Activated CD8-positive, alpha-beta T cell treated with anti-CD3 and anti-CD28 coated beads for 36 hours (primary cell): ENCODE measurements at regions not wholly inside any gene's neighbourhood (a gene's known extent, or its start where the extent isn't known, plus 50 kb on each side); places are given as distances from the start of the nearest gene placed in this dataset.

Experiments used
- ATAC-seq: fragments of 200-7000 bp; cut with Tn5 transposase; one replicate; pipeline ENCODE4 v1.10.0; 2021; ENCODE audit warnings: mild to moderate bottlenecking, moderate library complexity
- CTCF ChIA-PET: fragments of 350-600 bp; sonication (Branson Sonifier 250); formaldehyde crosslinking; loops from one replicate; lab custom pipeline; 2021; ENCODE audit warnings: antibody characterized with exemption; lab: Charles Lee
- POLR2A ChIA-PET: fragments of 350-600 bp; sonication (Branson Sonifier 250); formaldehyde crosslinking; loops from one replicate; lab custom pipeline; 2021; ENCODE audit warnings: antibody characterized with exemption; lab: Charles Lee
- DNase-seq: peaks from one replicate; pipeline ENCODE4 v3.0.0-alpha.2; 2020
- H3K27ac Mint-ChIP-seq: one replicate; pipeline ENCODE4 v1.8.0; 2021; ENCODE audit warnings: mild to moderate bottlenecking, mixed read lengths
- H3K27me3 Mint-ChIP-seq: one replicate; pipeline ENCODE4 v1.8.0; 2021; ENCODE audit warnings: mixed read lengths
- H3K36me3 Mint-ChIP-seq: one replicate; pipeline ENCODE4 v1.8.0; 2021; ENCODE audit warnings: low read depth, mixed read lengths
- H3K4me1 Mint-ChIP-seq: one replicate; pipeline ENCODE4 v1.8.0; 2021; ENCODE audit warnings: low read depth, mixed read lengths
- H3K4me3 Mint-ChIP-seq: one replicate; pipeline ENCODE4 v1.8.0; 2021; ENCODE audit warnings: mild to moderate bottlenecking, moderate library complexity, mixed read lengths
- H3K9me3 Mint-ChIP-seq: one replicate; pipeline ENCODE4 v1.8.0; 2021; ENCODE audit warnings: mixed read lengths
- intact Hi-C: fragments of 100-400 bp; cut with micrococcal nuclease; formaldehyde crosslinking; loops from one replicate; pipeline ENCODE4 v1.10.0; 2022
- TF ChIP-seq, protein P1 (sequence below): fragments of 200-600 bp; IDR thresholded peaks from one replicate; pipeline ENCODE4 v1.8.0; 2022; ENCODE audit warnings: antibody characterized with exemption, mild to moderate bottlenecking

- ATAC-seq = no peak
- DNase-seq = no peak
- H3K4me3 Mint-ChIP-seq = no peak overlapping the region
- H3K9me3 Mint-ChIP-seq = peaks cover 9% of the 10 kb centered on the region
- TF ChIP-seq, protein P1, sequence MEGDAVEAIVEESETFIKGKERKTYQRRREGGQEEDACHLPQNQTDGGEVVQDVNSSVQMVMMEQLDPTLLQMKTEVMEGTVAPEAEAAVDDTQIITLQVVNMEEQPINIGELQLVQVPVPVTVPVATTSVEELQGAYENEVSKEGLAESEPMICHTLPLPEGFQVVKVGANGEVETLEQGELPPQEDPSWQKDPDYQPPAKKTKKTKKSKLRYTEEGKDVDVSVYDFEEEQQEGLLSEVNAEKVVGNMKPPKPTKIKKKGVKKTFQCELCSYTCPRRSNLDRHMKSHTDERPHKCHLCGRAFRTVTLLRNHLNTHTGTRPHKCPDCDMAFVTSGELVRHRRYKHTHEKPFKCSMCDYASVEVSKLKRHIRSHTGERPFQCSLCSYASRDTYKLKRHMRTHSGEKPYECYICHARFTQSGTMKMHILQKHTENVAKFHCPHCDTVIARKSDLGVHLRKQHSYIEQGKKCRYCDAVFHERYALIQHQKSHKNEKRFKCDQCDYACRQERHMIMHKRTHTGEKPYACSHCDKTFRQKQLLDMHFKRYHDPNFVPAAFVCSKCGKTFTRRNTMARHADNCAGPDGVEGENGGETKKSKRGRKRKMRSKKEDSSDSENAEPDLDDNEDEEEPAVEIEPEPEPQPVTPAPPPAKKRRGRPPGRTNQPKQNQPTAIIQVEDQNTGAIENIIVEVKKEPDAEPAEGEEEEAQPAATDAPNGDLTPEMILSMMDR = no peak
- H3K27me3 Mint-ChIP-seq = no peaks in the 10 kb centered on the region
- ChIA-PET POLR2A (no interaction called here), CTCF (no interaction called here)
- H3K36me3 Mint-ChIP-seq = peaks cover 2% of the 10 kb centered on the region
- H3K27ac Mint-ChIP-seq = no peak overlapping the region
- H3K4me1 Mint-ChIP-seq = no peaks in the 10 kb centered on the region
- intact Hi-C loops = no loop called here
These were observed 154.1 kb upstream of the TMEM106B start for GRCh38 chr7:12056977-12057376.

DNA sequence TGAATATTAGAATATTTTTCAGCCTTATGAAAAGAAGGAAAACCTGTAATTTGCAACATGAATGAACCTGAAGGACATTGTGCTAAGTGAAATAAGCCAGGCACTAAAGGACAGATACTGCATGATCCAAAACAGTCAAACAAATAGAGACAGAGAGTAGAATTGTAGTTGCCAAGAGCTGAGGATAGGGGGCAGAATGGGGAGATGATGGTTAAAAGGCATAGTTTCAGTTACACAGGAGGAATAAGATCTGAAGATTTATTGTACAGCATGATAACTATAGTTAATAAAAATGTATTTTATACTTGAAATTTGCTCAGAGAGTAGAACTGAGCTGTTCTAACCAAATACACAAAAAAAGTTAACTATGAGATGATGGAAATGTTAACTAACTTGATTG lies 149.0 kb upstream of the TMEM106B start:
- intact Hi-C loops = no loop called here
- DNase-seq = peak; percentile 21
- peaks cover 3% of the 10 kb centered on the region for H3K4me1 Mint-ChIP-seq
- no peak overlapping the region for H3K27ac Mint-ChIP-seq
- H3K9me3 Mint-ChIP-seq = peaks cover 3% of the 10 kb centered on the region
- H3K27me3 Mint-ChIP-seq = no peaks in the 10 kb centered on the region
- ATAC-seq = peak; percentile 66
- H3K4me3 Mint-ChIP-seq = no peak overlapping the region
- POLR2A ChIA-PET = no interaction called here
- no peaks in the 10 kb centered on the region for H3K36me3 Mint-ChIP-seq
- CTCF ChIA-PET = interaction anchor here (0.6 to 5.6 kb wide), 9 partner anchors 12 to 274 kb away, joined by 3 to 23 read pairs (median 3); partner anchors contain the start of gene TMEM106B
- TF ChIP-seq, protein P1 = peak; percentile 34

GRCh38 chr7:12064586-12065127 lies 146.4 kb upstream of the TMEM106B start:
- H3K27ac Mint-ChIP-seq = no peak overlapping the region
- intact Hi-C loops = no loop called here
- H3K9me3 Mint-ChIP-seq = no peaks in the 10 kb centered on the region
- peaks cover 3% of the 10 kb centered on the region for H3K4me1 Mint-ChIP-seq
- H3K27me3 Mint-ChIP-seq = no peaks in the 10 kb centered on the region
- CTCF ChIA-PET = interaction anchor here (1.0 to 5.6 kb wide), 2 partner anchors 17 to 258 kb away, joined by 3 to 23 read pairs; no protein-coding TSS in a partner anchor
- TF ChIP-seq, protein P1 = no peak
- H3K4me3 Mint-ChIP-seq = no peak overlapping the region
- POLR2A ChIA-PET = no interaction called here
- ATAC-seq (no peak), DNase-seq (no peak)
- H3K36me3 Mint-ChIP-seq = no peaks in the 10 kb centered on the region

- peaks cover 3% of the 10 kb centered on the region for H3K4me1 Mint-ChIP-seq
- DNase-seq (no peak), ATAC-seq (peak; percentile 40)
- no peak overlapping the region for H3K27ac Mint-ChIP-seq
- TF ChIP-seq, protein P1 = no peak
- CTCF ChIA-PET = interaction anchor here (5.6 kb wide), 1 partner anchor 257 kb away, joined by 23 read pairs; no protein-coding TSS in a partner anchor
- no peaks in the 10 kb centered on the region for H3K27me3 Mint-ChIP-seq
- H3K36me3 Mint-ChIP-seq = no peaks in the 10 kb centered on the region
- H3K4me3 Mint-ChIP-seq = no peak overlapping the region
- no peaks in the 10 kb centered on the region for H3K9me3 Mint-ChIP-seq
- intact Hi-C loops = no loop called here
- POLR2A ChIA-PET = no interaction called here
These were observed 145.1 kb upstream of the TMEM106B start for GRCh38 chr7:12066004-12066403.

DNA sequence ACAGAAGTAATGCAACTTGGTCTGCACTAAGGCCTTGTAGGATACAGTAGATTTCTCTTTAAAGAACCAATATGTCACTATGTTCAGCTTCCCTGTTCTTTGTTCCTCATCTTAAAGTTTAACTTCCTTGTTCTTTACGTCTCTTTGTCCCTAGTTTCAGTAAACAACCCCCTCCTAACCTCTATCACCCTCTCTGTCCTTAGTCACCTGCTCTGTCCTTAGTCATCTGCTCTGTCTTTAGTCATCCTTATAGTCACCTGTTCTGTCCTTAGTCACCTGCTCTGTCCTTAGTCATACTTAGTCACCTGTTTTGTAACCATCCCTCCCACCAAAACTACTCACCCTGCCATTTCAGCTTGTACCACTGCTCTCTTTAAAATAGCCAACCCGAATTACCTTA lies 144.6 kb upstream of the TMEM106B start:
- Mint-ChIP-seq H3K4me1 (peaks cover 3% of the 10 kb centered on the region), H3K4me3 (no peak overlapping the region), H3K9me3 (no peaks in the 10 kb centered on the region), H3K36me3 (no peaks in the 10 kb centered on the region), H3K27ac (no peak overlapping the region), H3K27me3 (no peaks in the 10 kb centered on the region)
- ChIA-PET CTCF (interaction anchor here (1.3 to 5.6 kb wide), 2 partner anchors 225 to 256 kb away, joined by 3 to 23 read pairs; no protein-coding TSS in a partner anchor), POLR2A (no interaction called here)
- TF ChIP-seq, protein P1 = no peak
- DNase-seq (no peak), ATAC-seq (peak; percentile 82)
- intact Hi-C loops = no loop called here
